ENCODE measurements at regions not wholly inside any gene's neighbourhood (a gene's known extent, or its start where the extent isn't known, plus 50 kb on each side); places are given as distances from the start of the nearest gene placed in this dataset.
"Not testable (repeated sequence)": the region's sequence is repeated elsewhere in the genome, so short reads cannot be mapped to it uniquely, and the experiment has no call there.

GRCh38 chr16:46427340-46428107, 193.7 kb downstream of the SHCBP1 start:
- Histone ChIP-seq H3K4me3 (no peak overlapping the region), H3K27me3 (no peaks in the 10 kb centered on the region), H3K9me3 (peaks cover 0 to 17% (median 2%) of the 10 kb centered on the region in 4 donors), H3K27ac (no peak overlapping the region), H3K36me3 (no peaks in the 10 kb centered on the region), H3K4me1 (no peaks in the 10 kb centered on the region)
- peak in 1 of 3 donors; percentile 22 for DNase-seq
- TF ChIP-seq POLR2A (IDR thresholded peaks at IDR 0.05) (no peak), CTCF (IDR thresholded peaks at IDR 0.05) (no peak)

GRCh38 chr16:46426336-46426735, 194.8 kb downstream of the SHCBP1 start:
- H3K36me3 ChIP-seq = no peaks in the 10 kb centered on the region
- no peak overlapping the region for H3K27ac ChIP-seq
- H3K9me3 ChIP-seq = peaks cover 0 to 17% (median 2%) of the 10 kb centered on the region in 4 donors
- no peaks in the 10 kb centered on the region for H3K27me3 ChIP-seq
- TF ChIP-seq POLR2A (IDR thresholded peaks at IDR 0.05) (no peak), CTCF (IDR thresholded peaks at IDR 0.05) (no peak)
- H3K4me1 ChIP-seq = no peaks in the 10 kb centered on the region
- DNase-seq = no peak
- no peak overlapping the region for H3K4me3 ChIP-seq

- no peak for DNase-seq
- Histone ChIP-seq H3K9me3 (peaks cover 0 to 5% (median 0%) of the 10 kb centered on the region in 4 donors), H3K4me1 (no peaks in the 10 kb centered on the region), H3K36me3 (no peaks in the 10 kb centered on the region), H3K27ac (no peak overlapping the region), H3K4me3 (no peak overlapping the region), H3K27me3 (no peaks in the 10 kb centered on the region)
- no peak for TF ChIP-seq POLR2A (IDR thresholded peaks at IDR 0.05)
- TF ChIP-seq CTCF (IDR thresholded peaks at IDR 0.05) = no peak
Observed at GRCh38 chr16:46404028-46404427, 217.2 kb downstream of the SHCBP1 start.

- H3K27me3 ChIP-seq, H3K36me3 ChIP-seq, DNase-seq: not testable (repeated sequence)
Observed at GRCh38 chr16:46398559-46398958, 222.6 kb downstream of the SHCBP1 start.

GRCh38 chr16:46396883-46397270, 224.3 kb downstream of the SHCBP1 start:
- not testable (repeated sequence) for H3K27ac ChIP-seq, H3K4me1 ChIP-seq, H3K27me3 ChIP-seq, H3K4me3 ChIP-seq, H3K9me3 ChIP-seq, DNase-seq, H3K36me3 ChIP-seq

More at GRCh38 chr16:46398559-46398958, 222.6 kb downstream of the SHCBP1 start:
- not testable (repeated sequence) for H3K27ac ChIP-seq, H3K9me3 ChIP-seq, H3K4me3 ChIP-seq, H3K4me1 ChIP-seq

GRCh38 chr16:46396131-46396882, 224.9 kb downstream of the SHCBP1 start:
- not testable (repeated sequence) for H3K9me3 ChIP-seq, H3K4me1 ChIP-seq, DNase-seq, H3K27me3 ChIP-seq, H3K27ac ChIP-seq, H3K36me3 ChIP-seq, H3K4me3 ChIP-seq

GRCh38 chr16:46395391-46395921, 225.7 kb downstream of the SHCBP1 start:
- H3K27ac ChIP-seq, DNase-seq, H3K9me3 ChIP-seq, H3K4me1 ChIP-seq, H3K27me3 ChIP-seq, H3K36me3 ChIP-seq, H3K4me3 ChIP-seq: not testable (repeated sequence)

- H3K27me3 ChIP-seq, DNase-seq, H3K36me3 ChIP-seq, H3K9me3 ChIP-seq, H3K4me1 ChIP-seq, H3K4me3 ChIP-seq, H3K27ac ChIP-seq: not testable (repeated sequence)
Observed at GRCh38 chr16:46394963-46395362, 226.2 kb downstream of the SHCBP1 start.

GRCh38 chr16:46394149-46394548, 227.0 kb downstream of the SHCBP1 start:
- H3K27me3 ChIP-seq, H3K4me3 ChIP-seq, H3K36me3 ChIP-seq, DNase-seq, H3K27ac ChIP-seq, H3K4me1 ChIP-seq: not testable (repeated sequence)
- H3K9me3 ChIP-seq = peaks cover 0 to 14% (median 2%) of the 10 kb centered on the region in 4 donors

- peaks cover 0 to 14% (median 2%) of the 10 kb centered on the region in 4 donors for H3K9me3 ChIP-seq
- not testable (repeated sequence) for H3K27ac ChIP-seq, H3K4me1 ChIP-seq, H3K36me3 ChIP-seq, H3K27me3 ChIP-seq, H3K4me3 ChIP-seq
- peak in 1 of 3 donors; percentile 45 for DNase-seq
Observed at GRCh38 chr16:46392930-46393722, 228.1 kb downstream of the SHCBP1 start.

Data from Peyer's patch (tissue), 4 donors.